Upper lobe of left lung (tissue), 4 donors: ENCODE measurements at regions not wholly inside any gene's neighbourhood (a gene's known extent, or its start where the extent isn't known, plus 50 kb on each side); places are given as distances from the start of the nearest gene placed in this dataset.

Experiments
- POLR2A ChIP-seq, 4 donors: fragments of 450-650 bp; IDR thresholded peaks; one replicate each; pipeline ENCODE4 v1.5.1; 2016 to 2017; ENCODE audit warnings: antibody characterized with exemption in 4 of 4, mild to moderate bottlenecking in 2 of 4
- POLR2AphosphoS5 ChIP-seq, 2 donors: sonication (generic); formaldehyde crosslinking; IDR thresholded peaks; one replicate each; pipeline ENCODE4 v1.5.1; 2017; ENCODE audit warnings: antibody characterized with exemption in 2 of 2
- TF ChIP-seq, protein P1 (sequence below), 6 experiments: fragments of 450-650 bp in 4 of 6; fragments of 200-600 bp in 2 of 6; sonication (generic) in 2 of 6; IDR thresholded peaks; one replicate each; pipeline ENCODE4 v1.5.1; 2016 to 2019; ENCODE audit warnings: antibody characterized with exemption in 6 of 6

DNA sequence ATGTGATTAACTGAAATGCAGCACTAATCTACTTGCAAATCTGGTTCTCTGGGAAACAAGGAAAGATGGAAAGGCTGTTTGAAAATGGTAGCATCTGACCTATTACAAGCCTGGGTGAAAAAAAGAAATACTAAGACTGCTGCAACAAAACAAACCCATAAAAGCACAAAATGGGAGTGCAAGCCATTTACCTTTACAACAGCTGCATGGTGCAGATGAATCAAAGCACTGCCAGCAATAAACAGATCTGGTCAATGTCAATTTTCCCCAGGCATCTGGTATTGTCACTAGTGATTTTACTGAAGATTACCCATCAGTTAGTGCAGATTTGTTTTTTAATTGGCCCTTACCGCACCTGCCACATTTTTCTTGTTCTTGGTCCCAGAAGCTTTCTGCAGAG lies 1341.7 kb downstream of the PLA2G4A start:
- TF ChIP-seq POLR2AphosphoS5 (IDR thresholded peaks at IDR 0.05), result no peak
- TF ChIP-seq, protein P1, sequence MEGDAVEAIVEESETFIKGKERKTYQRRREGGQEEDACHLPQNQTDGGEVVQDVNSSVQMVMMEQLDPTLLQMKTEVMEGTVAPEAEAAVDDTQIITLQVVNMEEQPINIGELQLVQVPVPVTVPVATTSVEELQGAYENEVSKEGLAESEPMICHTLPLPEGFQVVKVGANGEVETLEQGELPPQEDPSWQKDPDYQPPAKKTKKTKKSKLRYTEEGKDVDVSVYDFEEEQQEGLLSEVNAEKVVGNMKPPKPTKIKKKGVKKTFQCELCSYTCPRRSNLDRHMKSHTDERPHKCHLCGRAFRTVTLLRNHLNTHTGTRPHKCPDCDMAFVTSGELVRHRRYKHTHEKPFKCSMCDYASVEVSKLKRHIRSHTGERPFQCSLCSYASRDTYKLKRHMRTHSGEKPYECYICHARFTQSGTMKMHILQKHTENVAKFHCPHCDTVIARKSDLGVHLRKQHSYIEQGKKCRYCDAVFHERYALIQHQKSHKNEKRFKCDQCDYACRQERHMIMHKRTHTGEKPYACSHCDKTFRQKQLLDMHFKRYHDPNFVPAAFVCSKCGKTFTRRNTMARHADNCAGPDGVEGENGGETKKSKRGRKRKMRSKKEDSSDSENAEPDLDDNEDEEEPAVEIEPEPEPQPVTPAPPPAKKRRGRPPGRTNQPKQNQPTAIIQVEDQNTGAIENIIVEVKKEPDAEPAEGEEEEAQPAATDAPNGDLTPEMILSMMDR (IDR thresholded peaks at IDR 0.05), result no peak
- TF ChIP-seq POLR2A (IDR thresholded peaks at IDR 0.05), result no peak
